ENCODE measurements at regions not wholly inside any gene's neighbourhood (a gene's known extent, or its start where the extent isn't known, plus 50 kb on each side); places are given as distances from the start of the nearest gene placed in this dataset.

DNA sequence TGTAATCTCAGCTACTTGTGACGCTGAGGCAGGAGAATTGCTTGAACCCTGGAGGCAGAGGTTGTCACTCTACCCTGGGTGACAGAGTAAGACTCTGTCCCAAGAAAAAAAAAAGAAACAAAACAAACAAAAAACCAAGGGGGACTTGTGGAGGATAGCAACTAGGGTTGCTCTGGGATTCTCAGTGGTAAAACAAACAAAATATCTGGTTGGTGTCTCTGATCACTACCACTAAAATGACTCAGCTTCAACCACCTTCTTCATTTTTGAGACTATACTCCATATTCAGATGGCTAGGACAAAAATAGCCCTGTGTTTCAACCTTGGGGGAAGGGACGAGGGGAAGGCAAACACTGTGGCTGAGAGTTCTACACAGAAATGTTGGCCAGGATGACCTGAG, 110.3 kb downstream of the ARRDC3 start:
- no peak overlapping the region for H3K4me3 ChIP-seq (ENCODE audit: low read depth, low read length)
- DNase-seq (ENCODE audit: low read depth), result peak; percentile 19
- TF ChIP-seq, protein P1, sequence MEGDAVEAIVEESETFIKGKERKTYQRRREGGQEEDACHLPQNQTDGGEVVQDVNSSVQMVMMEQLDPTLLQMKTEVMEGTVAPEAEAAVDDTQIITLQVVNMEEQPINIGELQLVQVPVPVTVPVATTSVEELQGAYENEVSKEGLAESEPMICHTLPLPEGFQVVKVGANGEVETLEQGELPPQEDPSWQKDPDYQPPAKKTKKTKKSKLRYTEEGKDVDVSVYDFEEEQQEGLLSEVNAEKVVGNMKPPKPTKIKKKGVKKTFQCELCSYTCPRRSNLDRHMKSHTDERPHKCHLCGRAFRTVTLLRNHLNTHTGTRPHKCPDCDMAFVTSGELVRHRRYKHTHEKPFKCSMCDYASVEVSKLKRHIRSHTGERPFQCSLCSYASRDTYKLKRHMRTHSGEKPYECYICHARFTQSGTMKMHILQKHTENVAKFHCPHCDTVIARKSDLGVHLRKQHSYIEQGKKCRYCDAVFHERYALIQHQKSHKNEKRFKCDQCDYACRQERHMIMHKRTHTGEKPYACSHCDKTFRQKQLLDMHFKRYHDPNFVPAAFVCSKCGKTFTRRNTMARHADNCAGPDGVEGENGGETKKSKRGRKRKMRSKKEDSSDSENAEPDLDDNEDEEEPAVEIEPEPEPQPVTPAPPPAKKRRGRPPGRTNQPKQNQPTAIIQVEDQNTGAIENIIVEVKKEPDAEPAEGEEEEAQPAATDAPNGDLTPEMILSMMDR (IDR thresholded peaks at IDR 0.05; ENCODE audit: insufficient read depth, low read length), result no peak

DNA sequence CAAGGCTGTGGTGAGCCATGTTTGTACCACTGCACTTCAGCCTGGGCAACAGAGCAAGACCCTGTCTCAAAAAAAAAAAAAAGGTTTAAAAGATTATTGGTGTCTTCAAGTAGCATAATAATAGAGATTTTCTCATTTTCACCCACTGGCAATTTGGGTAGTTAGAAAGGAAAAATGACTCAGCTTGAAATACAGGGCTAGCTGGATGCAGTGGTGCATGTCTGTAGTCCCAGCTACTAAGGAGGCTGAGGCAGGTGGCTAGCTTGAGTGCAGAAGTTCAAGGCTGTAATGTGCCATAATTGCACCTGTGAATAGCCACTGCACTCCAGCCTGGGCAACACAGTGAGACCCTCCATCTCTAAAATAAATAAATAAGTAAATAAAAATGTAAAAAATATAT, 111.1 kb downstream of the ARRDC3 start:
- TF ChIP-seq, protein P1 (IDR thresholded peaks at IDR 0.05; ENCODE audit: insufficient read depth, low read length), result no peak
- no peak for DNase-seq (ENCODE audit: low read depth)
- no peak overlapping the region for H3K4me3 ChIP-seq (ENCODE audit: low read depth, low read length)

DNA sequence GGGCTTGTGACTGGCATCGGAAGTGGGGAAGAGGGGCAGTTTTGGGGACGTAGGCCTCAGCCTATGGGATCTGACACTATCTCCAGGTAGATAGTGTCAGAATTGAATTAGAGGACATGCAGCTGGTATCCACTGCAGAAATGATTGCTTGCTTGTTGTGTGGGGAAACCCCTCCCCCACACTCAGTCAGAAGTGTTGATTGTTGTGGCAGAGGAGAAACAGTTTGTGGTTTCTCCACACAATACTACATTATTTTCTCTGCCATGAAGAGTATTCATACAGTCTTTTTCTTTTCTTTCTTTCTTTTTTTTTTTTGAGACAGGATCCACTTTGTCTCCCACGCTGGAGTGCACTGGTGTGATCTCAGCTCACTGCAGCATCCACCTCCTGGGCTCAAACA, 113.9 kb downstream of the ARRDC3 start:
- no peak overlapping the region for H3K4me3 ChIP-seq (ENCODE audit: low read depth, low read length)
- TF ChIP-seq, protein P1 (IDR thresholded peaks at IDR 0.05; ENCODE audit: insufficient read depth, low read length), result no peak
- DNase-seq (ENCODE audit: low read depth), result no peak

DNA sequence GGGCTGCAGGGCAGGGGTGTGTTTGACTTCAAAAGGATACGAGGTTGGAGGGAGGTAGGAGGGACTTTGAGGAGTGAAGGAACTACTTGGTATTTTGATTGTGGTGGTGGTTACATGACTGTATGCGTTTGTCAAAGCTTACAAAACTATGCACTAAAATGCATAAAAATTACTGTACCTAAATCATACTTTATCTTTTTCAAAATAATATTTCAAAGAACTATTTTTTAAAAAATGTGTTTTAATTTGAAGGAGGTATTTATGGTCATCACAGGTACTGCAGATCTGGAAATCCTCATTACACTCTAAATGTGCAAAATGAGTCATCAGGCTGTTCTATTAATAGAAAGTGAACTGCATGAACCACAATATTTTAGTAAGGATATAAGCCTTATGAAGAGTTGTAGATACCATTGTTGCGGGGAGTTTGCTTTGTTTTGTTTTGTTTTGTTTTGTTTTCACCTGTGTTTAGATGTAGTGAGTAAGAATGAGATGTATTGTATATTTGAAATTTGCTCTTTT, 116.9 kb downstream of the ARRDC3 start:
- TF ChIP-seq, protein P1 (IDR thresholded peaks at IDR 0.05; ENCODE audit: insufficient read depth, low read length), result peak; percentile 25
- no peak overlapping the region for H3K4me3 ChIP-seq (ENCODE audit: low read depth, low read length)
- peak; percentile 67 for DNase-seq (ENCODE audit: low read depth)

DNA sequence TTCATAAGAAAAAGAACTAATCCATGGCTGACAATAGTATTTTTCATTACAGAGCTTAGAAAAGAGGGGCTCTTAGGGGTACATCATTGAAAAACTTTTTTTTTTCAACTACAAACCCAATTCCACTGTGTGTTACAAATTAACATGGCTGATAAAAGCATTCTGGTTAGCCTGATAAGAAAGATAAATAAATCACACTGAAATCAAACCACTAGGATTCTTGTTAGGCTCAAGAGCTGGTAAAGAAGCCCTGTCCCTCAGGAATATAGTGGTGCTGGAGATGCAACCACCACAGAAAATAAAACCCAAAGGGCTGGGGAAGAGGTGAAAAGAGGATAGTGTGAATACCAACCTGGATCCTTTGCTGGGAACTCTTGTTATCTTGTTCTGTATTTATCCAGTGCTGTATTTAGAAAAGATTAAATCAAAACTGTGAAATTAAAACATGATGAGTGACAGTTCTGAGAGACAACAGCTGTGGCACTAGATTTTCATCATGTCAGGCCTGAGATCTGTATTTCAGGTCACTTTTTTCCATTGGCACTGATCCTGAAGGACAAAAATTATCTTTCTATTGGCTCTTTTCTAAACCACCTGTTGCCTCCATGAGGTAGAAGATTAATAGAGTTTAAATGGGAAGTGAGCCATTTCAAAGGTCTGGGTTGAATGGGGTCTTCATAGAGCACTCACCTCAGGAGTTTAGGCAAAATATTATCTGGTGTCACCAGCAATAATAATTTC, 118.6 kb downstream of the ARRDC3 start:
- H3K4me3 ChIP-seq (ENCODE audit: low read depth, low read length), result no peak overlapping the region
- DNase-seq (ENCODE audit: low read depth), result no peak
- TF ChIP-seq, protein P1 (IDR thresholded peaks at IDR 0.05; ENCODE audit: insufficient read depth, low read length), result no peak

DNA sequence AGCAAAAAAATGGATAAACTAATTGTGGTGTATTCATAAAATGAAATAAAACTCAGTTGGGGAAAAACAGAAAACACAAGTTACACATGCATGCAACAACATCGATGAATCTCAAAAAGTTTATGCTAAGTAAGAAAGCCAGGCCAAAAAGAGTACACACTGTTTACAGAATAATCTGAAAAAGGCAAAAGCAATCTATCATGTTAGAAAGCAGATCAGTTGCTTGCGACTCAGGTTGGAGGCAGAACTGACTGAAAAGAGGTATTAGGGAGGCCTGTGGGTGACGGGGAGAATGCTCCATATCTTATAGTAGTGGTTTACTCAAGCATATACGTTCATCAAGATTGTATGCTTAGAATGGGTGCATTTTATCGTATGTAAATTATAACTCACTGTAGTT, 119.2 kb downstream of the ARRDC3 start:
- no peak for DNase-seq (ENCODE audit: low read depth)
- TF ChIP-seq, protein P1 (IDR thresholded peaks at IDR 0.05; ENCODE audit: insufficient read depth, low read length), result no peak
- no peak overlapping the region for H3K4me3 ChIP-seq (ENCODE audit: low read depth, low read length)

All from fibroblast of the aortic adventitia (primary cell).